Activated naive CD4-positive, alpha-beta T cell treated with anti-CD3 and anti-CD28 coated beads, Interleukin-2, amount 10 ng/mL, durations not matched to agents 7 days and 5 days (primary cell): ENCODE measurements at regions not wholly inside any gene's neighbourhood (a gene's known extent, or its start where the extent isn't known, plus 50 kb on each side); places are given as distances from the start of the nearest gene placed in this dataset.
"Not testable (repeated sequence)": the region's sequence is repeated elsewhere in the genome, so short reads cannot be mapped to it uniquely, and the experiment has no call there.

Source experiments
- CTCF ChIA-PET: fragments of 350-600 bp; sonication (Branson Sonifier 250); formaldehyde crosslinking; loops from one replicate; lab custom pipeline; 2021; ENCODE audit warnings: antibody characterized with exemption; lab: Charles Lee
- DNase-seq: peaks from one replicate; pipeline ENCODE4 v3.0.0-alpha.2; 2020
- H3K27ac Mint-ChIP-seq: one replicate; pipeline ENCODE4 v1.8.0; 2021; ENCODE audit warnings: mild to moderate bottlenecking, moderate library complexity, mixed read lengths
- H3K27me3 Mint-ChIP-seq: one replicate; pipeline ENCODE4 v1.8.0; 2021; ENCODE audit warnings: mild to moderate bottlenecking, mixed read lengths
- H3K36me3 Mint-ChIP-seq: one replicate; pipeline ENCODE4 v1.8.0; 2021; ENCODE audit warnings: mixed read lengths
- H3K4me1 Mint-ChIP-seq: one replicate; pipeline ENCODE4 v1.8.0; 2021; ENCODE audit warnings: mixed read lengths
- H3K4me3 Mint-ChIP-seq: one replicate; pipeline ENCODE4 v1.8.0; 2021; ENCODE audit warnings: mild to moderate bottlenecking, moderate library complexity, mixed read lengths
- H3K9me3 Mint-ChIP-seq: one replicate; pipeline ENCODE4 v1.8.0; 2021; ENCODE audit warnings: mixed read lengths

- no peaks in the 10 kb centered on the region for H3K36me3 Mint-ChIP-seq
- no peaks in the 10 kb centered on the region for H3K4me1 Mint-ChIP-seq
- no peak for DNase-seq
- no peaks in the 10 kb centered on the region for H3K9me3 Mint-ChIP-seq
- CTCF ChIA-PET, result no interaction called here
- H3K4me3 Mint-ChIP-seq, result no peak overlapping the region
- no peak overlapping the region for H3K27ac Mint-ChIP-seq
- H3K27me3 Mint-ChIP-seq, result no peaks in the 10 kb centered on the region
Measured at GRCh38 chr6:102126488-102126887, 733.0 kb downstream of the GRIK2 start.

- Mint-ChIP-seq H3K4me1 (no peaks in the 10 kb centered on the region), H3K27me3 (no peaks in the 10 kb centered on the region), H3K36me3 (no peaks in the 10 kb centered on the region), H3K4me3 (no peak overlapping the region), H3K27ac (no peak overlapping the region), H3K9me3 (no peaks in the 10 kb centered on the region)
- DNase-seq, result no peak
- CTCF ChIA-PET, result no interaction called here
Measured at GRCh38 chr6:102127253-102127652, 733.7 kb downstream of the GRIK2 start.

- DNase-seq, result no peak
- no peak overlapping the region for H3K4me3 Mint-ChIP-seq
- H3K36me3 Mint-ChIP-seq, result no peaks in the 10 kb centered on the region
- no peaks in the 10 kb centered on the region for H3K4me1 Mint-ChIP-seq
- CTCF ChIA-PET, result no interaction called here
- H3K27me3 Mint-ChIP-seq, result no peaks in the 10 kb centered on the region
- no peak overlapping the region for H3K27ac Mint-ChIP-seq
- H3K9me3 Mint-ChIP-seq, result no peaks in the 10 kb centered on the region
Measured at GRCh38 chr6:102137859-102138258, 744.4 kb downstream of the GRIK2 start.

- Mint-ChIP-seq H3K36me3 (no peaks in the 10 kb centered on the region), H3K4me3 (no peak overlapping the region), H3K27ac (no peak overlapping the region), H3K4me1 (no peaks in the 10 kb centered on the region), H3K9me3 (peaks cover 4% of the 10 kb centered on the region), H3K27me3 (no peaks in the 10 kb centered on the region)
- CTCF ChIA-PET, result no interaction called here
- DNase-seq, result no peak
Measured at GRCh38 chr6:102149191-102149590, 755.7 kb downstream of the GRIK2 start.

GRCh38 chr6:102150549-102150948, 757.0 kb downstream of the GRIK2 start:
- DNase-seq, result no peak
- Mint-ChIP-seq H3K4me1 (no peaks in the 10 kb centered on the region), H3K27ac (no peak overlapping the region), H3K27me3 (no peaks in the 10 kb centered on the region), H3K9me3 (peaks cover 6% of the 10 kb centered on the region), H3K4me3 (no peak overlapping the region), H3K36me3 (no peaks in the 10 kb centered on the region)
- CTCF ChIA-PET, result no interaction called here

- Mint-ChIP-seq H3K36me3 (no peaks in the 10 kb centered on the region), H3K27ac (no peak overlapping the region), H3K27me3 (no peaks in the 10 kb centered on the region), H3K4me3 (no peak overlapping the region), H3K9me3 (peaks cover 3% of the 10 kb centered on the region), H3K4me1 (no peaks in the 10 kb centered on the region)
- no peak for DNase-seq
- CTCF ChIA-PET, result no interaction called here
Measured at GRCh38 chr6:102154176-102154575, 760.7 kb downstream of the GRIK2 start.

GRCh38 chr6:102154874-102155273, 761.4 kb downstream of the GRIK2 start:
- H3K36me3 Mint-ChIP-seq, result no peaks in the 10 kb centered on the region
- no peaks in the 10 kb centered on the region for H3K27me3 Mint-ChIP-seq
- DNase-seq, result no peak
- H3K4me3 Mint-ChIP-seq, result no peak overlapping the region
- no peak overlapping the region for H3K27ac Mint-ChIP-seq
- peaks cover 3% of the 10 kb centered on the region for H3K9me3 Mint-ChIP-seq
- no peaks in the 10 kb centered on the region for H3K4me1 Mint-ChIP-seq
- CTCF ChIA-PET, result no interaction called here

GRCh38 chr6:102169802-102170201, 776.3 kb downstream of the GRIK2 start:
- peaks cover 12% of the 10 kb centered on the region for H3K9me3 Mint-ChIP-seq
- H3K36me3 Mint-ChIP-seq, H3K4me1 Mint-ChIP-seq, H3K27me3 Mint-ChIP-seq, DNase-seq, H3K27ac Mint-ChIP-seq, H3K4me3 Mint-ChIP-seq, CTCF ChIA-PET: not testable (repeated sequence)

- Mint-ChIP-seq H3K27me3 (no peaks in the 10 kb centered on the region), H3K27ac (no peak overlapping the region), H3K36me3 (no peaks in the 10 kb centered on the region), H3K4me3 (no peak overlapping the region), H3K9me3 (peaks cover 4% of the 10 kb centered on the region), H3K4me1 (no peaks in the 10 kb centered on the region)
- CTCF ChIA-PET, result interaction anchor here (0.7 kb wide), 1 partner anchor 499 kb away, joined by 3 read pairs; no protein-coding TSS in a partner anchor
- DNase-seq, result no peak
Measured at GRCh38 chr6:102187186-102187585, 793.7 kb downstream of the GRIK2 start.

GRCh38 chr6:102195311-102195710, 801.8 kb downstream of the GRIK2 start:
- no peaks in the 10 kb centered on the region for H3K27me3 Mint-ChIP-seq
- H3K4me3 Mint-ChIP-seq, result no peak overlapping the region
- peaks cover 37% of the 10 kb centered on the region for H3K9me3 Mint-ChIP-seq
- no peak for DNase-seq
- no peaks in the 10 kb centered on the region for H3K36me3 Mint-ChIP-seq
- H3K4me1 Mint-ChIP-seq, result no peaks in the 10 kb centered on the region
- H3K27ac Mint-ChIP-seq, result no peak overlapping the region
- CTCF ChIA-PET, result no interaction called here

- Mint-ChIP-seq H3K9me3 (peaks cover 33% of the 10 kb centered on the region), H3K27me3 (no peaks in the 10 kb centered on the region), H3K4me1 (no peaks in the 10 kb centered on the region), H3K4me3 (no peak overlapping the region), H3K27ac (no peak overlapping the region), H3K36me3 (no peaks in the 10 kb centered on the region)
- CTCF ChIA-PET, result no interaction called here
- DNase-seq, result no peak
Measured at GRCh38 chr6:102197211-102197610, 803.7 kb downstream of the GRIK2 start.

GRCh38 chr6:102204351-102204750, 810.8 kb downstream of the GRIK2 start:
- CTCF ChIA-PET, result no interaction called here
- H3K4me1 Mint-ChIP-seq, result no peaks in the 10 kb centered on the region
- no peak overlapping the region for H3K27ac Mint-ChIP-seq
- no peak for DNase-seq
- H3K36me3 Mint-ChIP-seq, result no peaks in the 10 kb centered on the region
- no peaks in the 10 kb centered on the region for H3K27me3 Mint-ChIP-seq
- peaks cover 17% of the 10 kb centered on the region for H3K9me3 Mint-ChIP-seq
- no peak overlapping the region for H3K4me3 Mint-ChIP-seq

GRCh38 chr6:102215425-102215824, 821.9 kb downstream of the GRIK2 start:
- CTCF ChIA-PET, result no interaction called here
- Mint-ChIP-seq H3K4me1 (no peaks in the 10 kb centered on the region), H3K4me3 (no peak overlapping the region), H3K27ac (no peak overlapping the region), H3K9me3 (peaks cover 4% of the 10 kb centered on the region), H3K27me3 (no peaks in the 10 kb centered on the region), H3K36me3 (no peaks in the 10 kb centered on the region)
- DNase-seq, result no peak

GRCh38 chr6:102216232-102216631, 822.7 kb downstream of the GRIK2 start:
- CTCF ChIA-PET, result no interaction called here
- no peak for DNase-seq
- no peaks in the 10 kb centered on the region for H3K4me1 Mint-ChIP-seq
- peaks cover 2% of the 10 kb centered on the region for H3K9me3 Mint-ChIP-seq
- H3K27me3 Mint-ChIP-seq, result no peaks in the 10 kb centered on the region
- H3K36me3 Mint-ChIP-seq, result no peaks in the 10 kb centered on the region
- H3K4me3 Mint-ChIP-seq, result no peak overlapping the region
- no peak overlapping the region for H3K27ac Mint-ChIP-seq

- DNase-seq, result no peak
- no peak overlapping the region for H3K4me3 Mint-ChIP-seq
- CTCF ChIA-PET, result no interaction called here
- H3K4me1 Mint-ChIP-seq, result no peaks in the 10 kb centered on the region
- no peaks in the 10 kb centered on the region for H3K9me3 Mint-ChIP-seq
- no peaks in the 10 kb centered on the region for H3K27me3 Mint-ChIP-seq
- H3K36me3 Mint-ChIP-seq, result no peaks in the 10 kb centered on the region
- H3K27ac Mint-ChIP-seq, result no peak overlapping the region
Measured at GRCh38 chr6:102223942-102224341, 830.4 kb downstream of the GRIK2 start.

GRCh38 chr6:102229271-102229670, 835.8 kb downstream of the GRIK2 start:
- CTCF ChIA-PET, result no interaction called here
- Mint-ChIP-seq H3K9me3 (no peaks in the 10 kb centered on the region), H3K27ac (no peak overlapping the region), H3K4me1 (no peaks in the 10 kb centered on the region), H3K27me3 (no peaks in the 10 kb centered on the region), H3K4me3 (no peak overlapping the region), H3K36me3 (no peaks in the 10 kb centered on the region)
- no peak for DNase-seq
